Ovary (tissue), 7 donors: ENCODE measurements at regions not wholly inside any gene's neighbourhood (a gene's known extent, or its start where the extent isn't known, plus 50 kb on each side); places are given as distances from the start of the nearest gene placed in this dataset.

ENCODE experiments used
- DNase-seq, 5 donors: peaks; one replicate each; pipeline ENCODE4 v3.0.0-alpha.2; 2019 to 2020
- H3K27ac ChIP-seq, 2 donors: fragments of 200-600 bp; one replicate each; pipeline versions ENCODE4 v1.5.1 to v1.8.0; 2019 to 2022
- H3K27me3 ChIP-seq: fragments of 200-600 bp; one replicate; pipeline ENCODE4 v1.8.0; 2022
- H3K36me3 ChIP-seq: fragments of 200-600 bp; sonication (generic); one replicate; pipeline ENCODE4 v1.5.1; 2019
- H3K4me1 ChIP-seq: one replicate; pipeline ENCODE4 v1.8.1; 2013; ENCODE audit warnings: mild to moderate bottlenecking, moderate library complexity; ENCODE audit not compliant: insufficient read depth
- H3K4me3 ChIP-seq: fragments of 200-600 bp; sonication (generic); one replicate; pipeline ENCODE4 v1.5.1; 2017
- H3K9me3 ChIP-seq, 2 donors: fragments of 200-600 bp in 1 of 2; sonication (generic) in 1 of 2; one replicate each; pipeline versions ENCODE4 v1.5.1 to v1.8.1; 2013 to 2019; ENCODE audit warnings: mild to moderate bottlenecking in 1 of 2, moderate library complexity in 1 of 2
- CTCF ChIP-seq, 3 donors: fragments of 450-650 bp in 2 of 3; fragments of 200-600 bp in 1 of 3; IDR thresholded peaks; one replicate each; pipeline versions ENCODE4 v1.5.1 to v1.8.0; 2016 to 2022; ENCODE audit warnings: antibody characterized with exemption in 3 of 3, mild to moderate bottlenecking in 1 of 3
- EP300 ChIP-seq: sonication (generic); formaldehyde crosslinking; IDR thresholded peaks from one replicate; pipeline ENCODE4 v1.6.1; 2017; ENCODE audit warnings: antibody characterized with exemption
- POLR2A ChIP-seq: fragments of 450-650 bp; IDR thresholded peaks from one replicate; pipeline ENCODE4 v1.6.1; 2017; ENCODE audit warnings: antibody characterized with exemption, mild to moderate bottlenecking, moderate library complexity
- WGBS, 3 donors: extraction: QIAGEN DNeasy Blood & Tissue Kit in 1 of 3; methylation state at CpG; one replicate each; pipeline versions ENCODE4 v1.1.5 to v1.1.7; 2013 to 2017; 5-methylcytosine and 5-hydroxymethylcytosine counted together
- intact Hi-C, 4 donors: fragments of 100-400 bp; cut with DNase I; formaldehyde crosslinking; loops; one replicate each; pipeline versions ENCODE4 v1.11.0 to v1.15.1; 2022 to 2023
- donor health status: DM: no; HTN: no; CAD: no; lungs with moderate emphysema.
- donor health status: DM: no; HTN: no; CAD: no.
- donor health status: Bipolar disorder and iron deficiency.
- donor health status: DM: no; HTN: no; CAD: no.
- donor health status: DM: yes; HTN: yes; CAD: no.

DNA sequence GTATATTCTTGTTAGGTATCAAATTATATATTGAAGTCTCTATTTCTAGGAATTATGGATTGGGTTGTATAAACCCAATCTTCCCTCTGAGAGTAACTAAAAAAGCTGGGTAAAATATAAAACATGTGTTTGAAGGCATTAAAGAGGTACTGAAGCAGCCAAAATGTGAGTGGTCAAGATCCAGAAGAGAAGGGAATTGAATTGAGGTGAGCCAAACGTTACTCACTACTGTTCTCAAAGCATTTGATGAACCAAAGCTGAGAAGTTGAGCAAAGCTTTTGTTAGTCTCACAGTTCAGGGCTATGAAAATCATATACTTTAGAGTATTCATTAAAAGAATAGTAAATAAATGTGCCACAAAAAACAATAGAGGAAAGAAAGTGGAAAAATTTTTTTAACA lies 365.8 kb downstream of the BCKDHB start:
- Histone ChIP-seq H3K4me3 (no peak overlapping the region), H3K9me3 (no peaks in the 10 kb centered on the region), H3K27me3 (no peaks in the 10 kb centered on the region), H3K36me3 (no peaks in the 10 kb centered on the region), H3K27ac (no peak overlapping the region), H3K4me1 (no peaks in the 10 kb centered on the region)
- TF ChIP-seq CTCF (IDR thresholded peaks at IDR 0.05) (no peak), POLR2A (no peak), EP300 (no peak)
- no peak for DNase-seq
- intact Hi-C loops, result no loop called here
- 58 to 68% (median 65%) methylated on average over 1 of the region's 1 CpG for WGBS, 3 donors

GRCh38 chr6:80469977-80470376 lies 363.5 kb downstream of the BCKDHB start:
- no peaks in the 10 kb centered on the region for H3K27me3 ChIP-seq
- 78 to 88% (median 83%) methylated on average over 2 of the region's 2 CpGs for WGBS, 3 donors
- intact Hi-C loops, result no loop called here

GRCh38 chr6:80468398-80468797 lies 361.9 kb downstream of the BCKDHB start:
- no peak for DNase-seq
- no peak overlapping the region for H3K4me3 ChIP-seq
- no peak overlapping the region for H3K27ac ChIP-seq
- no peaks in the 10 kb centered on the region for H3K9me3 ChIP-seq
- intact Hi-C loops, result no loop called here
- no peaks in the 10 kb centered on the region for H3K27me3 ChIP-seq
- no peaks in the 10 kb centered on the region for H3K36me3 ChIP-seq
- no peak for TF ChIP-seq CTCF (IDR thresholded peaks at IDR 0.05)
- TF ChIP-seq POLR2A, result no peak
- no peak for TF ChIP-seq EP300
- whole genome bisulfite sequencing, 3 donors, result 64 to 82% (median 70%) methylated on average over 2 of the region's 2 CpGs
- H3K4me1 ChIP-seq, result no peaks in the 10 kb centered on the region

More at GRCh38 chr6:80469977-80470376, 363.5 kb downstream of the BCKDHB start:
- DNase-seq, result no peak
- H3K36me3 ChIP-seq, result no peaks in the 10 kb centered on the region
- H3K4me3 ChIP-seq, result no peak overlapping the region
- H3K9me3 ChIP-seq, result no peaks in the 10 kb centered on the region
- TF ChIP-seq POLR2A, result no peak
- no peak for TF ChIP-seq EP300
- H3K4me1 ChIP-seq, result no peaks in the 10 kb centered on the region
- H3K27ac ChIP-seq, result no peak overlapping the region

- Histone ChIP-seq H3K9me3 (no peaks in the 10 kb centered on the region), H3K4me1 (no peaks in the 10 kb centered on the region), H3K4me3 (no peak overlapping the region), H3K27ac (no peak overlapping the region), H3K36me3 (no peaks in the 10 kb centered on the region), H3K27me3 (no peaks in the 10 kb centered on the region)
- intact Hi-C loops, result no loop called here
- no peak for TF ChIP-seq CTCF (IDR thresholded peaks at IDR 0.05)
- TF ChIP-seq EP300, result no peak
- no peak for TF ChIP-seq POLR2A
- 94 to 96% (median 95%) methylated on average over 2 of the region's 2 CpGs for WGBS, 3 donors
- no peak for DNase-seq
Observed at GRCh38 chr6:80467408-80467807, 360.9 kb downstream of the BCKDHB start.

GRCh38 chr6:80466981-80467380 lies 360.5 kb downstream of the BCKDHB start:
- Histone ChIP-seq H3K27ac (no peak overlapping the region), H3K4me1 (no peaks in the 10 kb centered on the region), H3K36me3 (no peaks in the 10 kb centered on the region), H3K4me3 (no peak overlapping the region), H3K9me3 (no peaks in the 10 kb centered on the region), H3K27me3 (no peaks in the 10 kb centered on the region)
- intact Hi-C loops, result no loop called here
- DNase-seq, result no peak
- TF ChIP-seq POLR2A (no peak), CTCF (IDR thresholded peaks at IDR 0.05) (no peak), EP300 (no peak)
- WGBS, 3 donors, result 92 to 99% (median 95%) methylated on average over 2 of the region's 2 CpGs
